ENCODE measurements at regions not wholly inside any gene's neighbourhood (a gene's known extent, or its start where the extent isn't known, plus 50 kb on each side); places are given as distances from the start of the nearest gene placed in this dataset.

DNA sequence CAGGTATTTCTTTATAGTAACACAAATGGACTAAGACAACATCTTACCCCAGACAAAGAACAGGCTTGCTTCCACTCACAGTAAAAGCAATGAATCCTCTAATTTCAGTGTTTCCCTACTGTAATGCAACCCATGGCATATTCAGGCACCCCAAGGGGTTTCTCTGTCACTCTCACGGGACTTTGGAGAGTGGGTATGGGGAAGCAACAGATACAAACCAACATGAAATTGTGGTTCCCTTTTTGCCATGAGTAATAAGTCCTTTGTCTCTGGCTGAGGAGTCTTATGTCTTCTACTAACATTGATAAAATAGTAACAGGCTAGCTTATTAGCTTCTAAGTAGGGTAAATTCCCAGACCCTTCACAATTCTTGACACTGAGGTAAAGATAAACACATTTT lies 51.4 kb upstream of the AOAH start:
- no peaks in the 10 kb centered on the region for H3K4me1 ChIP-seq (ENCODE audit: control insufficient read depth, extremely low read depth, insufficient read depth, low read length)
- no peak overlapping the region for H3K4me2 ChIP-seq (ENCODE audit: control insufficient read depth, extremely low read depth, insufficient read depth, low read depth, low read length)
- TF ChIP-seq EZH2 (IDR thresholded peaks at IDR 0.05; ENCODE audit: low read length): no peak
- TF ChIP-seq, protein P1, sequence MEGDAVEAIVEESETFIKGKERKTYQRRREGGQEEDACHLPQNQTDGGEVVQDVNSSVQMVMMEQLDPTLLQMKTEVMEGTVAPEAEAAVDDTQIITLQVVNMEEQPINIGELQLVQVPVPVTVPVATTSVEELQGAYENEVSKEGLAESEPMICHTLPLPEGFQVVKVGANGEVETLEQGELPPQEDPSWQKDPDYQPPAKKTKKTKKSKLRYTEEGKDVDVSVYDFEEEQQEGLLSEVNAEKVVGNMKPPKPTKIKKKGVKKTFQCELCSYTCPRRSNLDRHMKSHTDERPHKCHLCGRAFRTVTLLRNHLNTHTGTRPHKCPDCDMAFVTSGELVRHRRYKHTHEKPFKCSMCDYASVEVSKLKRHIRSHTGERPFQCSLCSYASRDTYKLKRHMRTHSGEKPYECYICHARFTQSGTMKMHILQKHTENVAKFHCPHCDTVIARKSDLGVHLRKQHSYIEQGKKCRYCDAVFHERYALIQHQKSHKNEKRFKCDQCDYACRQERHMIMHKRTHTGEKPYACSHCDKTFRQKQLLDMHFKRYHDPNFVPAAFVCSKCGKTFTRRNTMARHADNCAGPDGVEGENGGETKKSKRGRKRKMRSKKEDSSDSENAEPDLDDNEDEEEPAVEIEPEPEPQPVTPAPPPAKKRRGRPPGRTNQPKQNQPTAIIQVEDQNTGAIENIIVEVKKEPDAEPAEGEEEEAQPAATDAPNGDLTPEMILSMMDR (optimal IDR thresholded peaks at IDR 0.05 in 1 of 3, IDR thresholded peaks at IDR 0.05 in 1 of 3, conservative IDR thresholded peaks at IDR 0.05 in 1 of 3; ENCODE audit: extremely low read depth in 1 of 3, insufficient read depth in 2 of 3, low read length in 3 of 3): no peak
- no peaks in the 10 kb centered on the region for H3K27me3 ChIP-seq (ENCODE audit: control insufficient read depth, extremely low read depth, insufficient read depth, low read length)
- no peaks in the 10 kb centered on the region for H3K9me3 ChIP-seq (ENCODE audit: control insufficient read depth, low read depth, low read length)
- H3K36me3 ChIP-seq (ENCODE audit: control insufficient read depth in 2 of 2, extremely low read depth in 1 of 2, insufficient read depth in 2 of 2, low read length in 2 of 2): no peaks in the 10 kb centered on the region
- H3K79me2 ChIP-seq (ENCODE audit: control insufficient read depth, insufficient read depth, low read length): no peaks in the 10 kb centered on the region
- no peak overlapping the region for H2AFZ ChIP-seq (ENCODE audit: control insufficient read depth, low read length)
- no peak overlapping the region for H3K27ac ChIP-seq (ENCODE audit: control insufficient read depth, insufficient read depth, low read length)
- no peak overlapping the region for H3K9ac ChIP-seq (ENCODE audit: control insufficient read depth, extremely low read depth, insufficient read depth, low read length)
- no peak for FAIRE-seq
- H3K9me1 ChIP-seq (ENCODE audit: control insufficient read depth, extremely low read depth, insufficient read depth, low read length): no peaks in the 10 kb centered on the region
- dilution Hi-C loops (cut with MboI; ENCODE audit: extremely low pct_ligation_motif_present, low sequenced_read_pairs): no loop called here
- no peak overlapping the region for H3K4me3 ChIP-seq (ENCODE audit: control insufficient read depth in 2 of 3, extremely low read depth in 1 of 3, insufficient read depth in 2 of 3, low read depth in 1 of 3, low read length in 3 of 3)
- no peak for DNase-seq (ENCODE audit: low read depth, low spot score)
- H4K20me1 ChIP-seq (ENCODE audit: control insufficient read depth, extremely low read depth, insufficient read depth, low read length): no peaks in the 10 kb centered on the region

DNA sequence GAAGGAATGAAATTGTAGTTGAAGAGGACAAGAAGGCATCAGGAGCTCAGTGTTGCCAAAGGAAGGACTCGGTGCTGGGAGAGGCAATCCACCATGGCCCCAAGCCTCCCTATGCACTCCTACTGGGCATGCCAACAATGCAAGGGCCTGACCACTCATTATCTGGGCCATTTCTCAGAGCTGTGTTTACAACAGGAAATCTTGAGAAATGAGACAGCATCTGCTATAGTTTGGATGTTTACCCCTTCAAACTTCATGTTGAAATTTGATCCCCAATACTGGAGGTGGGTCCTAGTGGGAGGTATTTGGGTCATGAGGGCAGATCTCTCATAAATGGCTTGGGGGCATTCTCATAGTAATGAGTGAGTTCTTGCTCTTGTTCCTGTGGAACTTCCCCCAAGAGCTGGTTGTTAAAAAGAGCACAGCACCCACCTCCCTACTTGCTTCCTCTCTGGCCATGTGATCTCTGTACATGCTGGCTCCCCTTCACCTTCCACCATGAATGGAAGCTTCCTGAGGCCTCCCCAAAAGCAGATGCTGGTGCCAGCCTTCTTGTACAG lies 50.8 kb upstream of the AOAH start:
- Histone ChIP-seq H2AFZ (ENCODE audit: control insufficient read depth, low read length) (no peak overlapping the region), H3K27me3 (ENCODE audit: control insufficient read depth, extremely low read depth, insufficient read depth, low read length) (no peaks in the 10 kb centered on the region), H3K9ac (ENCODE audit: control insufficient read depth, extremely low read depth, insufficient read depth, low read length) (no peak overlapping the region), H3K9me1 (ENCODE audit: control insufficient read depth, extremely low read depth, insufficient read depth, low read length) (no peaks in the 10 kb centered on the region), H3K4me1 (ENCODE audit: control insufficient read depth, extremely low read depth, insufficient read depth, low read length) (no peaks in the 10 kb centered on the region), H4K20me1 (ENCODE audit: control insufficient read depth, extremely low read depth, insufficient read depth, low read length) (no peaks in the 10 kb centered on the region), H3K36me3 (ENCODE audit: control insufficient read depth in 2 of 2, extremely low read depth in 1 of 2, insufficient read depth in 2 of 2, low read length in 2 of 2) (no peaks in the 10 kb centered on the region), H3K4me2 (ENCODE audit: control insufficient read depth, extremely low read depth, insufficient read depth, low read depth, low read length) (no peak overlapping the region), H3K79me2 (ENCODE audit: control insufficient read depth, insufficient read depth, low read length) (no peaks in the 10 kb centered on the region), H3K9me3 (ENCODE audit: control insufficient read depth, low read depth, low read length) (no peaks in the 10 kb centered on the region), H3K27ac (ENCODE audit: control insufficient read depth, insufficient read depth, low read length) (no peak overlapping the region), H3K4me3 (ENCODE audit: control insufficient read depth in 2 of 3, extremely low read depth in 1 of 3, insufficient read depth in 2 of 3, low read depth in 1 of 3, low read length in 3 of 3) (no peak overlapping the region)
- dilution Hi-C loops (cut with MboI; ENCODE audit: extremely low pct_ligation_motif_present, low sequenced_read_pairs): no loop called here
- FAIRE-seq (no peak), DNase-seq (ENCODE audit: low read depth, low spot score) (no peak)
- TF ChIP-seq, protein P1 (optimal IDR thresholded peaks at IDR 0.05 in 1 of 3, IDR thresholded peaks at IDR 0.05 in 1 of 3, conservative IDR thresholded peaks at IDR 0.05 in 1 of 3; ENCODE audit: extremely low read depth in 1 of 3, insufficient read depth in 2 of 3, low read length in 3 of 3): no peak
- no peak for TF ChIP-seq EZH2 (IDR thresholded peaks at IDR 0.05; ENCODE audit: low read length)
